NCI-H128 (cell line): ENCODE measurements at regions not wholly inside any gene's neighbourhood (a gene's known extent, or its start where the extent isn't known, plus 50 kb on each side); places are given as distances from the start of the nearest gene placed in this dataset.

Experiments used
- DNase-seq: peaks from one replicate; lab custom pipeline; 2025; ENCODE audit not compliant: unreplicated experiment; lab: John Stamatoyannopoulos, UW

DNA sequence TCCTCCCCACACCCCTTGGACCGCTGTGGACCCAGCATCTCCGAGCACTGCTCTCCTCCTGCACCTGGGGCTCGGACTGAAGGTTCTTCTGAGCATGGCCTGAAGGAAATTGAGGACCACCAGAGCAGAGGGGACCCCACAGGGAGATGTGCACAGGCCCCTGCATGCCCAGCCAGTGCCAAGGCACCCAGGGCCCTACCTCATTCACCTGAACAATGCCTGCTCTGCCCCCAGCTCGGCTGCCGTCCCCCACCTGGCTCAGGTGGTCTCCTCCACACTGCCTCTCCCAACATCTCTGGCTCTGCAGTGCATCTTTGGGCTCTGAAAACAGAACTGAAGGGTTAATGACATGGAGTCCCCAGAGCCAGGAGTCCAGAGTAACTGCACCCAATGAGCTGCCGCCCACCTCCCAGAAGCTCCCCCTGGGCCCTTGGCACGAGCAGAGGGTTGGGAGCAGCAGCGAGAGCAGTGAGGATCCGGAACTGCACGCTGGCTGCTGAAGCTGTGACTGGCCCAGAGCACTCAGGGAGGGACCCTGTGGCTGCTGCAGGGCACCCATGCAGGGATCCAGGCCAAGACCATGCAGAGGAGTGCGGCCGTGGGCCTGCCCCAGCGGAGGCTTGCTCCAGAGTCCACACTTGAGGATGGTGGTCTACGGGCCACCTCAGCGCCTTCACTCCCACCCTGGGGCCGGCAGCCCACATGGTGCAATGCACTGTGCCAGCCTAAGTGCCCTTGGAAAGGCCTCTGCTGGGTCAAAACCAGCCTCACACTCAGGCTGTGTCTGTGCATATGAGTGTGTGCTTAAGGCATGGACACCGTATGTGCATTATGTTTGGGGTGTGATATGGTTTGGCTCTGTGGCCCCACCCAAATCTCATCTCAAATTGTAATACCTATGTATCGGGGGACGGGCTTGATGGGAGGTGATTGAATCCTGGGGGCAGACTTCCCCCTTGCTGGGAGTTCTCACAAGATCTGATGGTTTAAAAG is 686.1 kb downstream of the TBC1D22A start:
- DNase-seq: no peak

DNA sequence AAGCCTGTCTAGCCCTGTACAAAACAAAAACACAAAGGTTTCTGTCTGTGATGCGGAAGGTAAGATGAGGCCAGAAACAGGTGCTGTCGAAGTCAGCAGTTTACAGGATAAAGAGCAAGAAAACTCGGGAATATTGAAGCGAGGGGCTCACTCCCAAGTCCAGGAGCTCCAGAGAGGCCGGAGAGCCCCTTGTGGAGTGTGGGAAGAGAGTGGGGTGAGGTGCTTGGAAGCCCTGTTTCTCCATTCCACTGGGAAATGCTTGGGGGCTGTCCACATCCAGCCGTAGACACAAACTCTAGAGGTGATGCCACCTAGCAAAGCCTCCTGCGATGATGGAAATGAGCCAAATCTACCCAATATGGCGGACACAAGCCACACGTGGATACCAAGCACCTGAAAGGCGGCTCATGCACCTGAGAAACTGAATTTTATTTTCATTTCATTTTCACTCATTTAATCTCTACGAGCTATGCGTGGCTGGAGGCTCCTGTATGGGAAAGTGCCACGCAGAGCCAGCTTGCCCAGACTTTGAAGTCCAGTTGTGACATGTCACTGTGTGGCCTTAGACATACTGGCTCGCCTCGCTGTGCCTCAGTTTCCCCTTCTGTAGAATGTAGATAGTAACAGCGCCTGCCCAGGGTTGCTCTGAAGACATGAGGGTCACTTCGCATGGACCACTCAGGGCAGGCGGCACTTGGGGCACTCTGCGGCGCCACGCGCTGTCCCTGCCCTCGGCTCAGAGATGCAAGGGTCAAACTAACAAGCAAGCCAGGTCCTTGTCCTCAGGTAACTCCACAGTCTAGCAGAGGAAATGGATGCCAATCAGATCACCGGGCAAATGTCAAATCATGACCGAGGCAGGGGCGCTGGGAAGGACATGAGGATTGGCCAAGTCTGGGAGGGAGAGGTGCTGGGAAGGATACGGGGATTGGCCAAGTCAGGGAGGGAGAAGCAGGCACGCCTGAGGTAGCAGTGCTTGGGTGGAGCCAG is 684.7 kb downstream of the TBC1D22A start:
- no peak for DNase-seq

DNA sequence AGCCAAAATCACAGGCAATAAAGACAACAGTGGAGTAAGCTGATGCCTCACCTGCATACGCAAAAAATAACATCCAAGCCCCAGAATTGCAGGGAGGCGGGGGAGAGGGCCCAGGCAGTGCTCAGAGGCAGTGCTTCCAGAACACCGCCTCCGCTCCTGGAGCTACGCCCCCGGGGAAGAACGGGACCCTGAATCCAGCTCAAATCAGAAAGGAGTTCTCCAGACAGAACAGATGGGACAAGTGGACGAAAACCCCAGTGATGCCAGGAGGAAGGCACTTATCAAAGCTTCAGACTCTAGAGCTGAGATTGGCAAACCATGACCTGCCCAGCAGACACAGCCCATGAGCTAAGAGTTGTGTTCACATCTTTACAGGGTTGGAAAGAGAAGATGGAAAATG is 683.9 kb downstream of the TBC1D22A start:
- no peak for DNase-seq

DNA sequence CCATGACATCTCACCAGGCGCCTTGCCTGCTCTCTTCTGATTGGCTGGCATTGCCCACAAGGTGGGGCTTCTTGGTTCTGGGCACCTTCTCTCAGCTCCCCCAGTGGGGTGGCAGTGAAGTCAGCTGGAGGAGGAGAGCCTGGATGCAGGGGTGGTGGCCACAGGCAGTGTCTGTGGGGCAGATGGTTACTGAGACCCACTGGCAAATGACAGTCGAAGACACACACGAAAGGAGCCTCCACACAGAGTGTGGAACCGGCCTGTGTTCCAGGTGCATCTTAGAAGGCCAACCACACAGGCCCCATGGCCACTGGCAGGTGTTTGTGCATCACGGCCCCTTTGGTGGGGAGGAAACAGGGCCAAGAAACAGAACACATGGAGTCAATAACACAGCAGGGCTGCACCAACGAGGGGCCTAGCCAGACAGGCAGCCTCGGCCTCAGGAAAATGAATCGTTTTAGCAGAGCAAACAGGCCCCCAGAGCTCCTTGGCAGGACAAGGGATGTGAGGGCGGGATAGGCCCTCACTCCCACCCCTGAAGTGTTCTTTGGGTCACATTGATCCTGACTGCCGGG is 683.4 kb downstream of the TBC1D22A start:
- DNase-seq: no peak

DNA sequence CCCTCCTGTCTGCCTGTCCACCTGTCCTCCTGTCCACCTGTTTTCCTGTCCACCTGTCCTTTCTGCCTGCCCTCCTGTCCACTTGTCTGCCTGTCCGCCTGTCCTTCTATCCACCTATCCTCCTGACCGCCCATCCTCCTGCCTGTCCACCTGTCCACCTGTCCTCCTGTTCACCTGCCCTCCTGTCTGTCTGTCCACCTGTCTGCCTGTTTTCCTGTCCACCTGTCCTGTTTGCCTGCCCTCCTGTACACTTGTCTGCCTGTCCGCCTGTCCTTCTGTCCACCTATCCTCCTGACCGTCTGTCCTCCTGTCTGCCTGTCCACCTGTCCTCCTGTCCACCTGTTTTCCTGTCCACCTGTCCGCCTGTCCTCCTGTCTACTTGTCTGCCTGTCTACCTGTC is 682.8 kb downstream of the TBC1D22A start:
- no peak for DNase-seq

DNA sequence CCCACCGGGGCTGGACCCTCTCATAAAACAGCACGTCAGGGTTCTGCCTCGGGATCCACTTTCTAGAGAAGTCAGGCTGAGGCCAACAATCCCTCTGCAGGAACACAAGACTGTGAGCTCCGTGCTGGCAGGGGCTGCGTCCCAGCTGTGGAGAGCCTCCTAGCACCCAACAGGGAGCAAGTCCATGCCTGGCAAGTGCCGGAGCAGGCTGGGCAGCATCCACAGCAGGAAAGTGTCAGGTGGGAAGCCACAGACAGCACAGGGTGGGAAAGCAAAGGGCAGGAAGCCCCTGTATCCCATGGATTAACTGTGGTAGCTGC is 682.3 kb downstream of the TBC1D22A start:
- DNase-seq: no peak

DNA sequence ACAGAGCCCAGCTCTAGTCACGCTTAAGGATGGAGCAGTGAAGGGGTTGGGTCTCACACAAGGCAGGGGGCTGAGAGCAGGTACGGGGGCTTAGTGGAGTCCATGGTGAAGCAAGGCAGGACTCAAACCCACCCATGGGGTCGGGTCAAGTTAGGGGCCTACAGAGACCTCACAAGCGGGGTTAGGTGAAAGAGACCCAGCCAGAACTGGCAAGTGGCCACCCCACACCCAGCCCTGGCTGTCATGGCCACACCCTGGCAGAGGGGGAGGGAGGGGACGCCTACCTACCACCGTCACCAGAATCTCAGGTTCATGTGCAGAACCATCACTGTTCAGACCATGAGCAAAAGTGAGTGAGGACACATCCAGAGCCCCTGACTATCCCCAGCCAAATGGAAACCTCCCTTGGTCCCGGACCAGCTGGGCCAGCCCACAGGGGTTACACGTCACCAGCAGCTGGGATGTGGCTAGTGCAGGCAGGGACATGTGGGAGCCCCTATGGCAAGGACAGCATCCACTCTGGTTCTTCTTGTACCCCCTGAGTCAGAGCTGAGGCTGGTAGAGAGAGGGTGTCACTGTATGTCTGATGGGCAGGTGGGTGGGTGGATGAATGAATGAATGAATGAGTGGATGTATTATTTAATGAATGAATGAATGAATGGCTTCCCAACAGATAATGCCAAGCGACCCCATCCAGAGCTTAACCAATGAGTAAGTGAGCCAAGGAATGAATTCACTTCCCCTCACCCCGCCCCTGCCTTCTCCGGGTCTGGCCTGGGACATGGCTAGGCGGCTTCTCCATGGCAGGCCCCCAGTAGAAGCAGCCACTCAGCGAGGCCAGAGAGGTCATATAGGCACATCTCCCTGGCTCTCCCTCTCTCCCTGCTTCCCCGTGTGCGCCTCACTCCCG is 681.6 kb downstream of the TBC1D22A start:
- DNase-seq: no peak

DNA sequence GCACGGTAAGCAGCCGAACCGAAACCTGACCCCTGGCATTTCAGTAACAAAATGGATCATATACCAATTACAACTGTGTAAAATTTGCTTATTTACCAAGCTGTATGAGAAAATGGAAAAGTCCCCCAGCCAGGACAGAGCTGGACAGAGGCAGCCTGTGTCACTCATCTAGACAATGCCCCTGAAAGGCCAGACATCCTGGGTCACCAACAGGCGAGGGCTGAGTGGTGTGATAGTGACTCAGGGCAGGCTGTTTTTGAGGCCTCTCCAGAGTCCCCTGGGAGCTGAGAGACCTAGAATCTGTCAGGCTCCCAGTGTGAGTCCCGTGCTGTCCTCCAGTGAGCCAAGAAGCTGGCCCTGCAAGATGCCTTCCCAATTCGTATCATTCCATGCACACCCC is 680.4 kb downstream of the TBC1D22A start:
- no peak for DNase-seq

DNA sequence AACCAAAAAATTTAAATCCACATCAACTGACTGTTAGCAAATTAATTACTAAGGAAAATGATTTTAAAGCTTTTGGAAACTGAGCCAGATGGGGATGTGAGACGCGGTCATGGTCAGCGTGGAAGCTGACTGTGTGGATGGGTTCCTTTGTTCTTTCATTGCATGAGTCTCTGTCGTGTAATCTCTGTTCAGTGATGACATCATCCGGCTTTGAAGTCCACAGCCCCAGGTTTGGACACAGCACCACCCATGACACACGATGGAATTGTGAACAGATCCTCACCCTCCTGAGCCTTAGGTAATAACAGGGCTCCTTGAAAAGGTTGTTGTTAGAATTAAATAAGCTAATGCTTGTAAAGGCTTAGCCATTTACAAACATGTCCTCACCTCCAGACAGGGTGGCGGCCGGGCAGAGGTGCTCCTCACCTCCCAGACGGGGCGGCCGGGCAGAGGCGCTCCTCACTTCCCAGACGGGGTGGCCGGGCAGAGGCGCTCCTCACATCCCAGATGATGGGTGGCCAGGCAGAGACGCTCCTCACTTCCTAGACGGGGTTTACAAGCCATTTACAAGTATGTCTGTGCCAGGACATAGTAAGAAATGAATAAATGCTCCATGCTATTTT is 677.3 kb downstream of the TBC1D22A start:
- no peak for DNase-seq

DNA sequence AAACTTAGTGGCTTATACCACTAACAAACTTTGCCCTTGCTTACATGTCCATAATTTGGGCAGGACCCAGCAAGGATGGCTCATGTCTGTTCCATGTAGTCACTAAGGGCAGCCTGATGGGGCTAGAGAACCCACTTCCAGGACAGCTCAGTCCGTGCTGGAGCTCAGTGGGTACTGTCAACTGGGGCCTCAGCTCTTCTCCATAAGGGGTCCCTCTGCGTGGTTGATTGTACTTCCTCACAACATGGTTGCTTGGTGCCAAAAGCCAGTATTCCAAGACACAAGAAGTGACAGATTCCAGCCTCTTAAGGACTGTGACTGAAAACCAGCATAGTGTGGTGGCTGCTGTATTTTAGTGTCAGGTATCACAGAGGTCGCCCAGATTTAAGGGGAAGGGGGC is 675.2 kb downstream of the TBC1D22A start:
- no peak for DNase-seq

DNA sequence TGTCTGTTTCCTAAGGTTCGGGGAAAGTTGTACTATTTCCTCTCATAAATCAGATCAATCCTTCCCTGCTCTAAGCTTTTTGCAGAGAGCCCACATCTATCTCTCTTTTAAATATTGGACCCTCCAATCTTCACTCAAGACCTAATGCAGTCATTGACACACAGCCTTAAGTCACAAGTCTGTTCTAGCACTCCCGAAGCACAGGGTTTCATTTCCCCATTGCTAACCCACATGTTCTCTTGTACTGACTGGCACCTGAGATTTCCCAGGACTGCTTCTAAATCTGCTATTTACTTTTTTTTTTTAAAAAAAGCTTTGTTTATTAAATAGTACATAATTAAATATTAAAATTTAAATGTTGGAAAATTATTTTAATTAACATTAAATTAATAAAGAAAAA is 674.7 kb downstream of the TBC1D22A start:
- DNase-seq: no peak

DNA sequence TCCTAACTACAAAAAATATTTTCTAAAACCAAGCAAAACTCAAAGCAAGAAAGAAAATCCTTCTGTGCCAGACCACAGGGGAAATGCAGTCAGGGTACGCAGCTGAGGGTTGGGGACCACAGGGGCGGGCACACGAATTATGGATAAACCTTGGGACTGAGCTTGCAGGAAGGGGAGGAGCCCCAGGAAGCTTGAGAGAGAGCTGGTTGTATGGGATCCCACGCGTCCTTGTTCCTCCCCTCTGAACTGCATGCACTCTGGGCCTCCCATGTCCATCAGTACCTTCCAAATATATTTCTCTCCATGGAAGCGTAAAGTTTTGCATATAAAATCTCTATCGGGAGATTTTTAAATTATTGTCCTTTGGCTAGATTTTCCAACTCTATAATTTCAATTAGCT is 673.4 kb downstream of the TBC1D22A start:
- no peak for DNase-seq

DNA sequence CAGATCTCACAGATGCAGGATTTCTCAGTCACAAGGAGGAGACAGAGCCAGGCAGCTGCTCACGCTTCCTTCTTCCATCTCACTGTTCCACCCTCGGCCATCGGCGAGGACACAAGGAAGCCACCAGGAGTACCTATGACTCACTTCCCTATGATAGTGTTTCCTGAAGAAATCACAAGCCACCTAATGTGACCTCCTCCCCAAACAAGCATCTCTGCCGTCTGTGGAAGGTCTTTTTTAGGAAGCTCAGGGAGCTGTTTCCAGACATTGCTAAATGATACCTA is 672.7 kb downstream of the TBC1D22A start:
- no peak for DNase-seq

DNA sequence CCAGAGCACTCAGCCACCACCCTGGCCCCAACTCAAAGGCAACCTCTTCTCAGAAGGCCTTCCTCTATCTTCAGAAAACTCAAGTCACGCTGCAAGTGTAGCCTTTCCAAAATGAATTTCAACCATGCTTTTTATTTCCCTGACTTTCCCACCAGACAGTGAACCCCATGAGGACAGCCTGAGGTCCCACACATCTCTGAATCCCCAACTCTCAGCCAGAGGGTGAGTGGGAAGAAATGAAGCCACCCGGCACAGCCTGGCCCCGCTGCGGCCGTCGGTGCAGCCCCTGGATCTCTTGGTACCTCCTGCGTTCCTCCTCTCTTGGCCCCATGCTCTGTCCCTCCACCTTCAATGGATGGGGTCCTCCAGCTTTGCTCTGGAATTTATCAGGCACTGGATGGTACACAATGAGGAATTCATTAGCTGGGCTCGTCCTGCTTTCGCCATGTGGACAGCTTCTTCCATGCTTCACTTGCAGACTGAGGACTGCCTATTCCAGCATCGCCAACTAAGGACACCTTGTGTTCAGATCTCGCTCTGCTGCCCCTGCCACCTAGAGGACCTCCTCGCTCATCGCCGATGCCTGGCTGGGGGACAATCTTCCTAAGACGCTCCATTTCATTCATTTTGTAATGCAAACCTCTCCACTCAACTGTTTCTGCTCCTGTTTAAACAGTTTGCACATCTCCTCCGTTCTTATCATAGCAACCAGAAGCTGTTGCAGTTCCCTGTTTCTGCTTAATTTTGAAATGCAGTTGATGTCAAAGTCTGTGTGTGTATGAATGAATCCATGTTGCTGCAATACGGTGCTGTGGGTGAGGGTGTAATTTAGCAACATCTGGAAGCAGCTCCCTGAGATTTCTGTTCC is 672.1 kb downstream of the TBC1D22A start:
- DNase-seq: no peak

DNA sequence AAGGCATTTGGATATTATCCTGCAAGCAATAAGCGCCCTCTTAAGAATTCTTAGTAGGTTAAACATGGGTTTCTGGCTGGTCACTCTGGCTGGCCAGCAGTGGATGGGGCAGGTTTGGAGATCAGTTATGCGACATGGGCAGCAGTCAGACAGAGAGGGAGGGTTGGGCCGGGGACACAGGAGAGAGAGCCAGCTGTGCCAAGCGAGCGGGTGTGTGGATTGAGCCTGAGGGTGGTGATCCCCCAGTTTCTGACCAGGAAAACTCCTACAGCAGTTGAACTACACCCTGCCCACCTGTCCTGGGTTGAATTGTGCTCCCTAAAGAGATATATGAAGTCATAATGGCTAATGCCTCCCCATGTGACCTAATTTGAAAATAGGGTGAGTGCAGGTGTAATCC is 671.2 kb downstream of the TBC1D22A start:
- DNase-seq: no peak

DNA sequence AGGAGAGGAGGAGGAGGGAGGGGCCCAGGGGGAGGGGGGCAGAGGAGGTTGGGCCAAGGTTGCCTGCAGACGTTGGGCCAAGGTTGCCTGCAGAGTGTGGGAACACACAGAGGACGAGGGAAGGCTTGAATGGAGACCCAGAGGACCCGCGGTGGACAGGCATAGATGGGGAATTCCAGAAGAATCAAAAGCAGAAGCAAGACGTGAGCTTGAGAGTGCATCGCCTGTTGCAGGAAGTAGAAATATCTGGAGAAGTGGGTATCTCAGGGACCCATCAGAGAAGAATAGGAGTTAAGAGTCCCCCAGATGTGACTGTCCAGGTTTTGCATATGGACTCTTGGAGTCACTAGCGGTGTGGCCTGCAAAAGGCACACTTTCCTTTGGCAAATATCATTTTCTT is 670.2 kb downstream of the TBC1D22A start:
- DNase-seq: no peak

DNA sequence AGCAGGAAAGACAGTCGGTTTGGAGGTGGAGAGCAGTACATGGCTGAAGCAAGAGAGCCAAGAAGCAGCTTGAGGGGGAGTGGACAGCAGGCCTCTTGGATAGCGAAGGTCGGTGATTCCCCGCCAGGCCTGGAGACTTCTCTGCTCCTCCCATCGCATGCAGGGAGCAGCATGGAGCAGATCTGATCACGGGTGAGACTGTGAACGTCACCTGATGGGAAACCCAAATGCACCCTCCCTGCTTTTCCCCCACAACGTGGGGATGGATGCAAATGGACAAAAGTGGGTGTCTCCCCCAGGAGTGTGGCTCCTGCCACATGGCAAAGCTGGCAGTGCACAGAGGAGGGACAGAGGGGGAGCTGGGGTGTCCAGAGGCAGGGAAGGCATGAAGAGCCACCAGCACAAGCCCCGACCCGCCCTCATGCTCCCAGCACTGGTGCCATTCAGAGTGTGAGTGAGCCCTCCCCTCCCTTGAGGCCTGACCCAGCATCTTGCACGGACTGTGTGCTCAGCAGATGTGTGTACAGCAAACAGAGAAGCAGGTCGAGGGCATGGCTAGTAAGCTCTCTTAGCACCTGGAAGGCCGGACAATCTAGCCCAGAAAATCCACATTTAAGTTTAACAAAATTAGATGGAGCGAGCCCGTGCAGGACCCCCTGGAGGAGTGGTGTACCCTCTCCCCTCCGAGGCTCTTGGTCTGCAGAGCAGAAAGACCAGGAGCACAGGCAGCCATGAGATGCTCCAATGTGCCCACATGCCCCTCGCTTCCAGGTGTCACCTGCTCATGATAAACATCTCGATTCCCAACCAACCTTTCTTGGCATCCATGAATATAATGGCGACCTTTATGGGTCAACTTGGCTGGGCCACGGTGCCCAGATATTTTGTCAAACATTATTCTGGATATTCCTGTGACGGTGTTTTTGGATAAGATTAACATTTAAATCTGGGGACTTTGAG is 661.7 kb downstream of the TBC1D22A start:
- no peak for DNase-seq

DNA sequence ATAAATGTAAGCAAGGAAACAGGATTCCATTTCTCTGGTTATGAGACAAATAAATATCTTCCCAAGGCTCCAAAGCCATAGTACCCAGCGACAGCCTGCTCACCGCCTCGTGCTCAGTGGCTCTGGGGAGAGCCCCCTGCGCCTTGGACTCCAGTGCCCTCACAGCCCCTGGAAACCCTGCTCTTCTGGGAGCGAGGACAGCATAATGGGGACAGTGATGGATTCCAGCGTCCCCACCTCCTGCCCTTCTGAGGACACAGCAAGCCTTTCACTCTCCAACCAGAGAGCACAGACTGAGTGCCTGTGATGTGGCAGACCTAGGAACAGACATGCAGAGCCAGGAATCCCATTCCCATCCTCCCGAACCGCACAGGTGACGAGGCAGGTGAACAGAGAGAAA is 660.8 kb downstream of the TBC1D22A start:
- DNase-seq: no peak
